ENCODE measurements at regions not wholly inside any gene's neighbourhood (a gene's known extent, or its start where the extent isn't known, plus 50 kb on each side); places are given as distances from the start of the nearest gene placed in this dataset.

- TF ChIP-seq CTCF (IDR thresholded peaks at IDR 0.05) (no peak), POLR2AphosphoS5 (IDR thresholded peaks at IDR 0.05) (no peak), POLR2A (IDR thresholded peaks at IDR 0.05) (no peak)
Observed at GRCh38 chr2:221304916-221305315, 267.2 kb downstream of the EPHA4 start.

All from breast epithelium (tissue), 3 donors.